GM21786 (cell line): ENCODE measurements at regions not wholly inside any gene's neighbourhood (a gene's known extent, or its start where the extent isn't known, plus 50 kb on each side); places are given as distances from the start of the nearest gene placed in this dataset.
A peak's percentile ranks its signal among the peaks of the same experiment; 100 is the strongest.
"Not testable (repeated sequence)": the region's sequence is repeated elsewhere in the genome, so short reads cannot be mapped to it uniquely, and the experiment has no call there.

Experiments
- ATAC-seq: cut with Tn5 transposase; IDR thresholded peaks from one replicate; pipeline ENCODE4 v1.9.1; 2021; ENCODE audit not compliant: unreplicated experiment

DNA sequence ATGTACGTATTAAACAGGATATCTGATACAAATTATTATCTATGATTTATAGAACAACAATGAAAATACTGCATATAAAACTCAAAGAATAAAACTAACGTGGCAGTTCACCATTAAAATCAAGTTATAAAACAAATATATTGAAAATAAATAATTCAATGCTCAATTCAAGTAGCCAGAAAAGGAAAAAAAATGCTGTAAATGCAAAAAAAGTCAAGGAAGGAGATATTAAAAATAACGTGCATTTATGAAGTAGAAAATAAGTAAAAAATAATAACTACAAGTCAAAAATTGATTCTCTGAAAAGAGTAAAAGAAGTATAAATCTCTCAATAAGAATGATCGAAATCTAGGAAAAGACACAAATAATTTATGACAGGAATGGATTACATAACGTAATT is 460.5 kb upstream of the CD180 start:
- no peak for ATAC-seq

DNA sequence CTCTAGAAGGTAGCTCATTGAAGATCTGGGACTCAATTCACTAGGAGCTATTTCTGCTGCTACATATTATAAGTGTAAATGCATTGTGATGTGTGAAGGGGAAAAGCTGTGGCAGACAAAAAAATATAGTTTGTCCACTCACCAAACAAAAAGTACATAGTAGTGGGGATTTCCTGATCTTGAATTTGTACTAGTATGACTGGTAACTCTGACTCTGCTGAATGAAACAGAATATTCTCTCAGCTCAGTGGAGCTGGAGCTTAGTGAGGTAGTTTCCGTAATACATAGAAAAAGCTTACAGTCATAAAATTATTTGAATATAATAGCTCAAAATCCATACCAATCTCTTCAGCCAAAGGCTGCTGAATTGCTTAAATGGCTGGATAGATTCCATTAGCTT is 455.6 kb upstream of the CD180 start:
- peak; percentile 85 for ATAC-seq

DNA sequence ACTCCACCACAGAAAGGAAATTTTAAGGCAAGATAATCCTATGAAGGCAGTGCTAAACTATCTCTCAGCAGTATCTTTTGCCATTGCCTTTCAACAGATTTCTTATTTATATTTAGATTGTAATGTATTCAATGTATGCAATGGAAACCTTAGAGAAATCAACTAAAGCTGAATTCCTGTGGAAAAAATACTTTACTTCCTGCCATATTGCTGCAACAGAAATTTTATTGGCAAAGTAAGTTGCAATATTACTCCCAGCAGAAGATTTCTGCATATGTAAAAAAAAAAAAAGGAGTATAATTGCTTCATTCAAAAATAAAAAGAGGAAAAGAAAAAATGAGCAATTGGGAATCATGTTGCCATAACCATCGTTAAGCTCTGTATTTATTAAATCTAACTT is 454.6 kb upstream of the CD180 start:
- no peak for ATAC-seq

DNA sequence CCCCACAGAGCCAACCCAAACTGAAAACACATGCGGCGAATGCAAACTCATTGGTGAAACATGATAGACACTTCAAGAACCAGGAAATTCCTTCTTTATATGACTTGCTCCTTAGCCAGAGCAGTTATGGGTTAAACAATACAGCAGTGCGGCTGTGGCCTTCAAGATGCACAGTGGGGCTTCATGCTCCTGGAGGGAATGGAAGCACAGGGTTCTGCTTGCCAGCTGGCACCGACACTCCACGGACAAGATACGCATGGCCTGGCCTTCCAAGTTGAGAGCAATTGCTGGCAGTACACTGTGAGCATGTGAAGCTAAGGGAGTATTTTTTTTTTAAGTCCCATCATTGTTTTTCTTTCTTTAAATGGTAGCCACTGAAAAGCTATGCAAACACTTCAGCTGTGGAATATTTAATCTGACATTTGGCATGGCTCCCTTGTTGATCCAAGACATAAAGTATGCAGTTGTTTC is 451.6 kb upstream of the CD180 start:
- no peak for ATAC-seq

DNA sequence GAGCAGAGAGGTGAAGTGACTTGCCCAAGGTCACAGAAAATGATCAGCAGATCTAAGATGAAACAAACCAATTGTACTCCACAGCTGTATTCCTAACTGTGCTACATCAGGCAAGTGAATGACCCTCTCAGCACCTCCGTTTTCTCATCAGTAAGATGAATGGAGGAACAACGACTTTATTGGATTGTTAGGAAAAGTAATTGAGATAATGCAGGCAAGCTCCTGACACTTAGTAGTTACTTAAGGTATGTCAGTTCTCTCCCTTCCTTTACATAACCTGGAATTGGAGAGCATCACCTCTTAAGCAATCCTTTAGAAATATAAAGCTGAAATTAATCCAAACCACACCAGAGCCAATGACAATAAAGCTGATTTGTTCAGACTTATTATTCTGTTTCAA is 451.2 kb upstream of the CD180 start:
- ATAC-seq, result no peak

DNA sequence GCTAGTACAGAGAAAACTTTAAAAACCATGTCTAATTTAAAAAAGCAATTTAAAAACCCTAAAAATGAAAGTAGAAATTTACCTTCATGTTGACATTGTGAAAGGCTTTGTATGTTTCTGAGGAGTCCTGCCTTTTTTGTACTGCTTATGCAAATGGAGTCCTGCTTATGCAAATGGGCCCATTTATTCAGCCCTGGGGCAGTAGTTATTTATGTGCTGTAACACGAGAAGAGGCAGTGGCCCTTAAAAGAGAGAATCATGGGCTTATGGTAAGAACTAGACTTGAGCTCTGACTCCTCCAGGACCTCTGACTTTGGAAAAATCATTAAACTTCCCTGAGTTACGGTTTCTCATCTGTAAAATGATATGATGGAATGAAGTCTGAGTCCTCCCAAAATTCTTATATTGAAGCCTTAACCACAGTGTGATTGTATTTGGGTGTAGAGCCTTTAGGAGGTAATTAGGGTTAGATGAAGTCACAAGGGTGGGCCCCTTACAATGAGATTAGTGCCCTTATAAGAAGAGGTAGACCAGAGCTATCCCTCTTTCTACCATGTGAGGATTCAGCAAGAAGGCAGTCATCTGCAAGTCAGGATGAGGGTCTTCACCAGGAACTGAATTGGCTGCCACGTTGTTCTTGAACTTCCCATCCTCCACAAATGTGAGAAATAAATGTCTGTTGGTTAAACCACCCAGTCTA is 447.8 kb upstream of the CD180 start:
- no peak for ATAC-seq

DNA sequence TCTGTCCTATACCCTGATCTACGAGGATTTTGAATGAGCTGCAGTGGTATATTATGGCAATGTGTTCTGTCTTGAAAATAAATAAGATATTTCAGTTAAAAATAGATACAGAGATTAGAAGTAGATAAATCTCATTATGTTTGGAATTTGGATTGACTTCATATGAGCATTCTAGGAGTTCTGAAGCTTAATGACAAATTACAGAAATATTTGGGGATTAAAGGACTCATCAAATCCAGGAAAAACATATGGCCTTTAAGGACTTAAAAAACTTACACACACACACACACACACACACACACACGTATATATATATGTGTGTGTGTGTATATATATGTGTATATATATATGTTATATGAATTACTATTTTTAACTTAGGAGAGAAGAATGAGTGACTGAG is 446.9 kb upstream of the CD180 start:
- no peak for ATAC-seq

DNA sequence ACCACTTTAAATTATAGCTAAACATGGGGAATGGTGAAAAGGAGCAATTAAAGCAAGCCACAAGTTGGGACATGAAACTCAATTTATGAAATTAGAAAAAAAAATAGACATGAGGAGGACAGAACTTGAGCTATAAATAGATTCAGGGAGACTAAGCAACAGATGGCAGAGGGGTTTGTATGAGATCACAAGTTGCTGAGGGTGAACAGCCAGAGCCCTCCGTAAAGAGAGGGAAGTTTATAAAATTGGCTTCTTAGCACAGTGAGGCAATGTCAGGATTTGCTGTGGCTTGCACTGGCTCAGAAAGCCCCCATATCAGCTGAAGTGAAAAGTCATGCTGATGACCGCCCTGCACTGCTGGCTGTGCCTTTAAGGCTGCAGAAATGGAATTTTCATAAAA is 443.4 kb upstream of the CD180 start:
- ATAC-seq, result no peak

DNA sequence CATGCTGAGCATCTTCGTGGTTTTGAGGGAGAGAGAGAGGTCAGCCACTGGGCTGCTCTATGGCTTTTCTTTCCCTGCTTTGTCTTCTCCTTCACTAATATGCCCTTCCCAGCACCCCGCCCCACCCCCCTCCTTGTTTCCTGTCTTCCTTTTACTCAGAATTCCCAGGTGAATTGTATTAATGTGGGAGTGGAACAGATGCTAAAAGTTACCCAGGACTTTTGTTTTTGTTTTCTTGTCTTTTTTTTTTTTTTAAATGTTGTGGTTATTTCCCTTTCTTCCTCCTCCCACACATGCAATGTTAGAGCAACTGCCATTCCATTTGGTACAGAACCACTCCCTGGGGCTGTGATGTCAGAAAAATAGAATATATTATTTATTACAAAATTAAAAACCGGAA is 442.7 kb upstream of the CD180 start:
- ATAC-seq, result no peak

DNA sequence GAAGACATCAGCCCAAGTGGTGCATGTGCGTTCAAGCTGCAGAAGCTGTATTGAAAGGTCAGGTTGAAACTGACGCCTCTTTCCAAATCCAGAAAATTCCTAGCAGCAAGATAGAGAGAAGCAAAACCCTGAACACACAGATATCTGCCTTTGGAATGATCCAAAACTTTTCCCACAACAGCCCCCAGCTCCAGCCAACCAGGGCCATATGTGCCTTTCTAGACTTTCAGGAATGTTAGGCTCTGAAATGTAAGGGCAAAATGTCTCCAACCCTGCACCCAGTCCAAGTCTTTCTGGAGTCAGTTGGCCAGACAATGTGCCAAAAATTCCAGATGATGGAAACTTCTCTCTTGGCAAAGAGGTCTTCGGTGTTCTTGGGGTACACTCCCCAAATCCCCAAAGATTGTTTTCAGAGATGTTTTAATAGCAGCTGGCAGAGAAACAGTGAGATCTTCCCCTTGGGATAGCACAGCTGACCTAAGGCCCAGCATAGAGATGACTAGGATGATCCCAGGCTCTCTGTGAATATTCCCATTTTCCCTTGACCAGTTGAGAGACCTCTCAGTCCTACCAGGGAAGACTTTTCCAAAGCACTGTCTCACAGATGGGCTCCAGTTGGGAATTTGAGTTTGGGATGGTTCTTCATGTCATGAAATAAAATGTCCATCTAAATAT is 440.4 kb upstream of the CD180 start:
- no peak for ATAC-seq

DNA sequence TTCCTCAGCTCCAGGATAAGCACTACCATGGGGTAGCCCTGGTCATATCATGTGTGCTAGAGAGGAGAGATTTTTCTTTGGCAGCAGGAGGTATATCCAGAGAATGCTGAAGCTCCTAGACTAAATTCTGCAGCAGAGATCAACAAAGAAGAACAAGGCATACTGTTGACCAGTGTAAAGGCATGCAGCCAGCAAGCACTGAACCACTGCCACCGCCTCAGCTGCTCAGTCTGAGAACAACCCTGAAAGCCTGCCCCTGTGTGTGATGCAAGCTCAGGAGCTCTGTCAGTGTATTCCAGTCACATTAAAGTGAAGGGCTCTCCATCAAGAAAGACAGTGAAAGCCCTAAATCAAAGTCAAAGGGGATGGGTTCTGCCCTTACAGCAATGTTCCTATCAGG is 439.5 kb upstream of the CD180 start:
- no peak for ATAC-seq

DNA sequence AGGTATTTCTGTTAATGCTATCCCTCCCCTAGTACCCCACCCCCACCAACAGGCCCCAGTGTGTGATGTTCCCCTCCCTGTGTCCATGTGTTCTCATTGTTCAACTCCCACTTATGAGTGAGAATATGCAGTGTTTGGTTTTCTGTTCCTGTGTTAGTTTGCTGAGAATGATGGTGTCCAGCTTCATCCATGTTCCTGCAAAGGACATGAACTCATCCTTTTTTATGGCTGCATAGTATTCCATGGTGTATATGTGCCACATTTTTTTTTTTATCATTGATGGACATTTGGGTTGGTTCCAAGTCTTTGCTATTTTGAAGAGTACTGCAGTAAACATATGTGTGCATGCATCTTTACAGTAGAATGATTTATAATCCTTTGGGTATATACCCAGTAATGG is 430.5 kb upstream of the CD180 start:
- ATAC-seq, result not testable (repeated sequence)

DNA sequence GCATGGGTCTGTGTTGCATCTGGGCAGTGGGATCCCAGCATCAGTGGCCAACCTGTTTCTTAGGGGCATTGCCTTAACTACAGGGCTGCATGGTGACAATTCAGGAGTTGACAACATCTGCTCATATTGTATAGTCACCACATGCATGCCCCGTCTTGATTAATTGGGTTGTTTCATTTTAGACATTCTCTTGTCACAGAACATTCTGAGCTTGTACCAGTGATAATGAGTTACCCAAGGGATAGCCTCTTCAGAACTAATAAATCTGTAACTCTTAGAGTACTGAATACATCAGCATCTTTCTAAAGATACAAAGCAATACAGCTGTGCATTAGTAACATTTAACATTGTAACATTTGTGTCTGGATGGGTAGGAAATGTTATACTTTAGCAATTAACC is 426.5 kb upstream of the CD180 start:
- no peak for ATAC-seq

DNA sequence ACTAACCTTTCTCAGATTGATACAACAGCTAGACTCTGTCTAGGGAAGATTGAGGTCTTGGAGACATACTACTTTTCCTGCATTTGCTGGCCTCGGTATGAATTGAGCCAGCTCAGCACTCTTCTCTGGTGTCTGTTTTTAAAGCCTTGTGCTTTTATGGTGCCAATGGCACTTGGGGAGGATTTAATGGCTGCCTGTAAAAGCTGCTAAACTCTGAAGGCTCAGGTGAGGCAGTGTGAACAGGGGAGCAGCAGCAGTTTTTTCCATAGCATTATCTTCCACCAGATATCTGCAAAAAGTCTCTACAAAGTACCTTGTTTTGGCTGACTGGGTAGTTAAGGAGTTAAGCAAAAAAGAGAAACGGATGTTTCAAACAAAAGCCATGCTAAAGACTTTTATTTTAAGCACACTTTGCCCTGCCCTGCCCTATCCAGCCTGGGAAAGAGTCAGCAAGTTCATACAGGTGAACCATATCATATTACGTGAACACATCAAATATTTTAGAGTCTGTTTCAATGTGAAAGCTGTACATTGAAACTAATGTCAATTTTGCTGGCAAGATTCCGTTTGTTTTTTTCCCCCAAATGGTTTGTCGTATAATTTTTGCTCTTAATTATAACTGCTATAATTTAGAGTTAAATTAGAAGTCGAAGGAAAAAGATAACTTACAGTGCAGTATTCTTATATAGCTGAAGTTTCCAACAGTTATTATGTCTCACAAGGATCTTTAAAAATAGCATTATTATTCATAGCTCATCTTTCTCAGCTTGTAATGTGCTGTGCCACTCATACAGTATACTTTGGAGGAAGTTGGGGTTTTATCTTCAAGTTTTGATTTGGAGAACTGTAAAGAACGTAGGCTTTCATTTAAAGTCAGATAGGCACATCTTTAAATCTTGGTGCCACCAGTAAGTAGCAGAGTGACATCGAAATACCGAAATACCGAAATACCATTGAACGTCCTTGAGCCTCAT is 424.1 kb upstream of the CD180 start:
- no peak for ATAC-seq

DNA sequence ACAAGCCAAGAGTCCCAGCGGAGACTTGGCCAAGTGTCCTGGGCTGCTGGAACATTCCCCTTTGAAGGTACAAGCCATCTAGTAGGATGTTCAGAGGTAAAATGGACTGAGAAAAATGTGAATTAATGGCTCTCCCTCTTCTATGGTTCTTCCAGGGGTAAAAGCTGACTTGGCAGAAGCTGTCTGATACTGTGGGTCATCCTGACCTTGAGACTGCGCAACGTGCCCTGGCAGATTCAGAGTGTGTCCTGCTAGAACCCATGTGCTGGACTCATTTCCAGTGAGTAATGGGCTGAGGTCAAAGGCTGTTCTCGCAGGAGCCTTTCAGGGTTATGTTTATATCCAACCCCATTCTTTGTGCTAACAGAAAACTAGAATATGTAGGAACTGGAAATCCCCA is 423.0 kb upstream of the CD180 start:
- ATAC-seq, result no peak

DNA sequence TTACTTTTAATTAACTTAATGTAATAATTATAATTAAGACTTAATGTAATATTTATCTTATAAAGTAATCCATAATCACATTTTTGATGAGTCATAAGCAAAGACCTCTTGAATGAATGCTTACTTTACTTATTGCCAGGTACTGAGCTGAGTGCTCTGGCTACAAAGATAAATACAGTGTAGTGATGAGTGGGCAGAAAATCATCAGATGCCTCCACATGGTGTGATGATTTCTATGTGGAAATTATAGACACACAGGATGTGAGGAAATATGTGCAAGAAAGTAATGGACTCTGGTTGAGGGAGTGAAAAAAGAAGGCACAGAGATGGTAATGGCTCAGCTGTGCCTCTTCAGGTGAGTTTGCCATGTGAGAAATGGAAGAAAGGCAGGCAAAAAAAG is 422.6 kb upstream of the CD180 start:
- no peak for ATAC-seq

DNA sequence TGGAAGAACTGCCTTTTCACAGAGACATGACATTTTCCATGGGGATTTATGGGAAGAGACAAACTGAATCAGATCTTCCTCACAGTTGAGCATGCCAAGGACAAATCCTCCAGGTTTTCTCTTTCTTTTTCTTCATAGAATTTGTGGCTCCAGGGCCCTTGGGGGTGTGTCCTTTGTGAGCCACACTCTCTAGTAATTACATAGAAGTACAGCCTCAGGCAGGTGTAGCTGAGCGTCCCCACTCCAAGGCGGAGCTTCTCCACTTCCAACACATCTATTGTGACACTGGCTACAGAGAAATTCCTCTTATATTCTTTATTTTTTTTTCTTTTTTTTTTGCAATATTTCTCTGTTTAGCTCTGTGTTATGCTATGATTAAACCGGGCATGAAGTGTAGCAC is 420.5 kb upstream of the CD180 start:
- no peak for ATAC-seq

DNA sequence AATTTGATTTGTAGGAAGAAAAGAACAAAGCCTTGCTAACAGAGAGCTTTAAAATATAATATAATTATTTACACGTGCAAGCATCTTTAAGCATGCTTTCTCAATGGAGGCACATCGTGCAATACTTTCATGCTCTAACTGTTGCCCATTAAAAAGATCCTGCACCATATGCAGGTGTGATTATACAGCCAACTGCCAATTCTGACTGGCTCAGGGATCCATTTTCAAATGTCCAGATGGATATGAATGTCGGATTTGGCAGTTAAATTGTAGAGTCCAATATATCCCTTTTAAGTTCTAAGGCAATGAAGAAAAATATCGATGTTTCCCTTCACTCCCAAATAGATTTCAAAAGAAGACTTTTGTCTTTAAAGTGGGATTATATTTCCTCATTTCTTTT is 416.4 kb upstream of the CD180 start:
- no peak for ATAC-seq

DNA sequence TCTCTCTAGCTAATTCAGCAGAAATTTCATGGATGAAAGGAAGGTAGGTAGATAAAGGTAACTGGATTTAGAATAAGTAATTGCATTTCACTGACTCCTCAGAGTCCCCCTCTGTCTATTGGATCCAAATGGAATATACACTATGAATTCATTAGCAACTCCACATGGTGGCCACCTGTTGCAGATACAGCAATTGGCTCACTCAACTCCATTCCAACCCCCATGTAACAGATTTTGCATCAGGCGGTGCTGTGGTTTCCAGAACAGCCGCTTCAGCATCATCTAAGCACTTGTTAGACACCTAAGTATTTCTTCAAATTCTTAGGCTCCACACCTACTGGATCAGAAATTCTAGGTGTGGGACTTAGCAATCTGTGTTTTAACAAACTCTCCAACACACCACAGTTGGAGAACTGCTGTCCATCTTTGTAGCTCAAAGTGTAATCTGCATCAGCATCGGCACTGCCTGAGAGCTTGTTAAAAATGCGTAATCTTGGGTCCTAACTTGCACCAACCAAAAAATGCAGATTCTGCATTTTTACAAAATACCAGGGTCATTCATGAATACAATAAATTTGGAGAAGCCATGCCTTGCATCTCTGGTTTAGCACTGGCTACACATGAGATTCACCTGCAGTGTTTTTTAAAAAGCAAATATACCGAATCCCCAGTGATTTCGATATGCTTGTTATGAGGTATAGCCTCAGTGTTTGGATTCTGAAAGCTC is 413.8 kb upstream of the CD180 start:
- no peak for ATAC-seq

DNA sequence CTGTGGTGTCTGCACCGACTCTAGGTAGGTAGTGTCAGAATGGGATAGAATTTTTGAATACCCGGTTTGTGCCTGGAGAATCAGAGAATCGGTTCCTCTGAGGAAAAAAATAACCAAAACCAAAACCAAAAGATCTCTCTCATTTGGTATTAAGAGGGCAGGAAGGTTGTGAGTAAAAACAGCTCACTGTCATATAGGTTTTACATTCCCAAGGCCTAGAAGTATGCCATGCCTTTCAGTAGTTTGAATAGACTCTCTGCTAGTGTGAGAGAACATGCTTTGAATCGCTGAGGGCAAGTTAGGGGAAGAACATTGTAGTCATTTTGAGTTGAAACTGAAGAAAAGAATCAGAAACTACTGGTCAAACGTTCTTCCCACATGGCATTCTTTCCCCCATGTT is 411.4 kb upstream of the CD180 start:
- no peak for ATAC-seq

DNA sequence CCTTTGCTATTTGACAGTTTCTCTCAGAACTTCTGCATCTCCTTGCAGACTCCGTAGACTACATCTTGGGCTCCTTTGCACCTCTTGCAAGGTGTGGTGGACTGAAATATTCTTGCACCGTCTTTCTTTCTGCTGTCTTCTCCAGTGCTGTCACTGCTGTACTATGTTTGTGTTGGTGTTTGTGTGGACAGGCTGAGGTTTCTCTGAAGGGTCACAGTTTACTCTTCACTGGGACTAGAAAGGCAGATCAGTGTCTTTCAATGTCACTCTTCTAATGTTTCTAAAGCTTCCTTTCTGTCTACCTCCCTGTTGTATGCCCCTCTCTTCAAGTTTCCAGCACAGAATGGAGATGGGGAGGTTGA is 410.0 kb upstream of the CD180 start:
- ATAC-seq, result no peak
